Glomerular visceral epithelial cell (primary cell): ENCODE measurements at regions not wholly inside any gene's neighbourhood (a gene's known extent, or its start where the extent isn't known, plus 50 kb on each side); places are given as distances from the start of the nearest gene placed in this dataset.

Experiments used
- DNase-seq: peaks from one replicate; pipeline ENCODE4 v3.0.0-alpha.2; 2016; ENCODE audit errors: extremely low spot score

DNA sequence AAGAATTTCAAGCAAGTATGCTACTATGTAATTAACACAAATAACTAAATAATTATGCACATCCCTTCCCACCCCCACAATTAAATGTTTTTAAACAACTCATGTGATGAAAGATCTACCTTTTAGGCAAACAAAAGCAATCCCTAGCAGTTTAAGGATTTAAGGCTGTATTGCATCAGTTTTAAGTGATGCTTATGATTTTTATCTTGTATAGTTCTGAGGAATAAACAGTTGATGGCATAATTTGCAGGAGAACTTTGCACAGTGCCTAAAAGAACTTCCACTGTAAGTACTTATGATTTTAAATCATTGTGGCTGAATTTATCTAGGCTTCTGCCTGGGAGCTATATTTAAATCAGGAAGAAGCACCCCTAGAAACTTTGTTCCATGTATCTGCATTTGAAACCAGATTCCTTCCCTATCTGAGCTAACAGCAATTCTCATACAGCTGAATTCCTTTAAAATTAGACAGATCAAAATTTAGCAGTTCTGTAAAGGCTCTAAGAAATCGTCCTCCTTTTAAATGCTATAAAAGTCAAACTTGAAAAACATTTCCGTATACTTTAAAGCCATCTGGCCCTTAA is 388.6 kb downstream of the BCAT1 start:
- DNase-seq = no peak

GRCh38 chr12:24557738-24558137 is 391.2 kb downstream of the BCAT1 start:
- DNase-seq = no peak

DNA sequence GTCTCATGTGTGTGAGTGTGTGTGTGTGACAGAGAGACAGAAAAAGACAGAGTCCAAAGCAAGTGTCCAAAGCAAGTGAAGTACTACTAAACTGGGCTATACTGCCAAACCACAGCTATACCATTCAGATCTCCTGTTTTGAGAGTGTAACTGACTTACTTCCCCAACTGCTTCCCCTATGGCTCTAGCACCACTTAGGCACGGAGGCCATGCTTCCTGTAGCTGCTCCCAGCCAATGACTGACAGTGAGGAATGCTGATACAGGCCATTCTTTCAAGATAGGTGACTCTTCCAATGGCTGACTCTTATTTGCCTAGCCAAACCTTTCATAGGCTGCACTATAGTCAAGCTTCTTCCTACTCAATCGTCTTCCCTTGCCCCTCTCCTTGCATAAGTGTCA is 393.2 kb downstream of the BCAT1 start:
- no peak for DNase-seq

DNA sequence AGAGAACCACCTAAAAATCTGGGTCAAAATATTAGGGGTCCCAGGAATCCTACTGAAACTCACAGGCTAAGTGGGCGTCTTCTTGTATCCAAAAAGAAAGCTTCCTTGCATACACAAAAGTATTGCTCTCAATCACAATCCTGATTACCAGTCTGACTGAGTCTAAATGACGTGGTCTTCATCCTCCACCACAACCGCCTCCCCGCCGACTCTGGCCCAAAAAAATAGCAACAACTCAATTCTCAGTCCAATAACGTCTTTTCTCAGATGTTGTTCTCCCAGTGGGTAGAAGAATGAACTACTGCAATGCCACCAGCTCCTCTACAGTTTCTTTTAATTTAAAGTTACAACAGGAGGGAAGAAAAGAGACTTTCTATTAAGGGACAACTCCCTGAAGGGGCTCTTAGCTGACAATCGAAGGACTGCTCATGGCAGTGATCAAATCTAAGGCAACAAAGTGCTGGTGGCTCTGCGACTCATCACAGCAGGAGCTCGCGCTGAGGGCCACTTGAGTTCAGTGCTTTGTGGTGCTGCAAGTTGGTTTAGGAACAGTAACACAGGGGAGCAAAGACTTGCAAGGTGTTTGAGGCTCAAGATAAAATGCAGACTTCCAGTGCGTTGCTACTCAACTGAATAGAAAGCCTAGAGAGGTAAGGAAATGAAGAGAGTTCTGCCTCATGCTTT is 394.1 kb downstream of the BCAT1 start:
- DNase-seq = no peak

- no peak for DNase-seq
Observed at GRCh38 chr12:24553259-24553658, 395.6 kb downstream of the BCAT1 start.

DNA sequence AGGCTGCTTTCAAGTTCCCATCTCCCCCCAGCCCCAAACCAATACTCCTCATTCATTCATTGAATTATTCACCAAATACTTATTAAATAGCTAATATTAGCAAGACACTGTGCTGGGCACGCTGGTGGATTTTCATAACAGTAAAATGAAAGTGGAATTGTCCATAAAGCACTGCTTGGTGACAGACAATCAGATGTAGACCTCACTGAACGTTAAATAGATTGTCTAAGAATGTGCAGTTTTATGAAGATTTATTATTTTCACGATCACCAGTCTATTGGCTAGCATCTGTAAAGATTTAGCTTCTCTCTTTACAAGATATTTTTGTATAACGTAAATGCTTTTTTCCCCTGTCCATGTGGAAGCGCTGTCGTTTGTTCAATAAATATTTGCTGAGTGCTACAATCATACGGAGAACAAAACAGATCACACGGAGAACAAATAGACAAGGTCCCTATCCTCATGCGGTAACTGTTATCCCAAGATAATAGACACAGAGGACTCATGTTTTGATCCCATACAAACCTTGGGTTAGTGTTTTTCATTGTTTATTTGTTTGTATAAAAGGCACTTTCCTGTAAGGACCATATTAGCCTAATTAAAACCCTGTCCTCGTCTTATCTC is 397.6 kb downstream of the BCAT1 start:
- no peak for DNase-seq

GRCh38 chr12:24550609-24551008 is 398.3 kb downstream of the BCAT1 start:
- no peak for DNase-seq

GRCh38 chr12:24546661-24547060 is 402.2 kb downstream of the BCAT1 start:
- no peak for DNase-seq

DNA sequence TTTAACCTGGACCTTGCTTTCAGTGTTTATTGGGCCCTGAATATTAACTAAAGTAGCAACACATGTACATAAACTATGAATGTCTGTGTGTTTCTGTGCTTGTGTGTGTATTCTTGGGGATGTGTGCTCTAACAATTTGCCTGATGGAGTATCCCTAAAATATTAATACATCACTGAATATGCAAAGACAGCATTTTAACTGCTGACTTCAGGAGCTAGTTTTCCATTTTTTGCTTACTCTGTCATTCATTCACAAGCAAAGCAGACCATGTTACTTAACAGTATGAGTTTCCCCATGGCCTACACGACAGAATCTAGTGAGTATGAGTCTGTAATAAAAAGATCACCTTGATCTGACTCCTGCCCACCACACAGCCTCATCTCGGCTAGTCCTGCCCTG is 402.8 kb downstream of the BCAT1 start:
- no peak for DNase-seq

DNA sequence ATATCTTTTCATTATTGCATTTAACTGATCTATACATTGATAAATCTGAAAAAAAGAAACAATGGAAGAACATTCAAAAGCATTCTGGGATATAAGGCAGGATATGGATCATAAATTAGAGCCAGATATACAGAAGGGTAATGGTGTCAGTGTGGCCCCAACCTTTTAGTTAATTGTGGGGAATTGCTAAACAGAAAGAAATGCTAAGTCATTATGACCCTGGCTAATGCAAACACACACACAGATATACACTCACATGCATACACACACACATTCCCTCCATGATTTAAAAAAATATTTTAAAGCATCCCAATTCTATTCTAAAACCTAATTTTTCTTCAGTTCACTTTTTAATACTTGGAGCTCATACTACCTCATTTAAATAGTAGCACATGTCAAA is 404.5 kb downstream of the BCAT1 start:
- DNase-seq = no peak

DNA sequence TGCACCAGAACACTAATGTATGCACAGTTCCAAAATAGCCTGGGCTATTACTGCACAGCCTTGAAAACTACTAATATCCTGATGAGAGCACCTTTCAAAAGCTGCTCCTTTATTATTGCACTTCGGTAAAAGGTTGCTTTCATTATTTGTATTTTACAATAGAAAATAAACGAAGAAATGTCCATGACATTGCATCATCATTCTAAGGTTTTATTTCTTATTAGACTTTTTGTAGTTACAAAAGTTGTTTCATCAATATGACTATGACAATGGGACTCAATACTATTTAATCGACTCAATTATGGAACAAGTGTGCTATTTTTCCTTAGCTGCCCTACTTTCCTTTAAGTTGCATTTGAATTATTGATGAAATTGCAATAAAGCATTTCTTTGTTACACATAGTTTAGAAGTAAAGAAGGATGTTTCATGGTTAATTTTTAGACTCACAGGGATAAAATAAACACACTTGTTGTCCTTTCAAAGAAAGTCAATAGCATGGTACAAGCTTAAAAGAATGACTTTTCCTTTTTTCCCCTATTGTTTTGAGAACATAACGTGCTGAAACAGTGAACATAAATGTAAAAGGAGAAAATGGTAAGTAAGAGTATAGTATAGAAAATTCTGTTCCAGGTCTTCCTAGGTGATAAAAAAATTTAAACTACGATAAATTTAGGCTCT is 407.6 kb downstream of the BCAT1 start:
- no peak for DNase-seq

- no peak for DNase-seq
Observed at GRCh38 chr12:24539646-24540045, 409.3 kb downstream of the BCAT1 start.

DNA sequence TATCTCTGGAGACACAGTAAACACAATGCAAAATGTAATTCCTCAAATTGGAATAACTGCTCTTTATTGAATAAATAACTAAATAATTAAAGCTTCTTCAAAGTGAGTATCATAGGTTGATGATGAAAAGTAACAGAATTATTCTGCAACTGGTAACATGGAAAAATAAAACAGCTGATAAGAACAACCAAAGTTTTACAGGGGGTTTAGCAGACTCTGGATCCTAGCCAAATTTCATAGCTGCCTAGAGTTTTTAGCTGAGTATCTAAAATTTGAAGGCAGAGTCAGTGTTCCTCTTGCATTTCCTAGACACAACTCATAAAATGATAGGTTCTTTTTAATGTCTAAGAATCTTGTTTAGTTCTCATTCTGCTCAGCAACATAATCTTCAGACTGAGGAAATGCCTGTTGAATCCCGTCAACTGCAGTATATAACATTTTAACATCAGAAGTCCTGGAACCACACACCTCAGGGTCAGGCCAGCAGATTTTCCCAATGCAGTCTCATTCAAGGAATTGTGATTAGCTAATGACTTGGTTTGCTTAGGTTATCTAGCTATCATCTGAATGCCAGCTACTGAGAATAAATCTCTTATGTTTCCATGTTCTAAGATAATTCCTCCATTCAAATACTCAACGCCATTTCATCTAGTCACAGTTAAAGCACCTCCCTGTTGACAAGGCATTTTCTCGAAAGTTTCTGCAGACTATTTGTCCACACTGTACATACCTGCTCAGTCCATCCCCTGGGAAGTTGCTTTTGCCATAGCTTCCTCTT is 411.6 kb downstream of the BCAT1 start:
- no peak for DNase-seq

DNA sequence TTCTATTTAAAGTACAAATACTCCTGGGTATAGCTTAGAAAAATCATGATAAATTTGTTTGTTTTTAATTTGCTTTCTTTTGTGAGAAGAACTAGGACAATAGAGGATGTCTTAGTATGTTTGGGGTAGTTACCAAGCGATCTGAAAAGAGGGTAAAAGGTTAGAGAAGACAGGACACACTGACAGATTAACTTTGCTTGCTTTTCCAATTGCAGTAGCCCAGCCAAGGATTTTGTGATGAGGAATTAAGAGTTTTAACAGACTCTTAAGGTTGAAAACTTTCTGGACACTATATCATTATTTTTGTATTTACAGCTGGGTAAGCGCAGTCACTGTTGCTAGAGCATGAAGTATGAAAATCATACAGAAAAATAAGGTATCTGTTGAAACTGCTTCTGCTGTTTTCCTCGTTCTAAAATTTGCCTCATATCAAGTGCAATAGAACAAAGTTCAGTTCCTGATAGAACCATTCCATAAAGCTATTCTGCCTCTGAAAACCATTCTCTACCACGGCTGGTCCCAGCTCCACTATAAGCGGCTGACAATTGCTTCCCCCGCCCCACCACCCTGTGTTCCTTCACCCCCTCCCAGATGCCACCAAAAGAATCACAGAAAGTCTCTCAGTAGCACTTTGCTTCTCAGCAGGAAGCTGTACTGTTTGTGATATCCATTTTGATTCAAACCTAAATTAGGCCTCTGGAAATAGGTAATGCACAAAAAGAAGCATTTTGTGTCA is 413.4 kb downstream of the BCAT1 start:
- DNase-seq = no peak

DNA sequence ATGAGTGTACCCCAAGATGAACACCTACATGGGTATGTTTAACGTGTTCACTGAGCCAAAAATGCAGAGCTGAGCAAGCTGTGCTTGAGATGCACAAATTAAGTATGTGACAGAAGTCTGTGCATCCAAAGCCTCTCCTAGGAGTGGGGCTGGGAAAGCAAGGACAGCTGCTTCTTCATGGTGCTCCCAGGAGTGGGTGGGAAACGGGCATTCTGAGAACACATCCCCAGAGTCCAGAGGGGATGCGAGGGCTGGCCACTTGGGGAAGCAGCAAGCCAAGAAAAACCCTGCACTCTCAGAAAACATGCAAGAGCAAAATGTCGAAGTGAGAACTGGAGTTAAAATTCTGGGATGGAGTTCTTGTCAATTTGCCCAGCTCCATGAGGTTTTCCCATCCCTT is 414.3 kb downstream of the BCAT1 start:
- no peak for DNase-seq

- DNase-seq = no peak
Observed at GRCh38 chr12:24533716-24534352, 415.1 kb downstream of the BCAT1 start.

DNA sequence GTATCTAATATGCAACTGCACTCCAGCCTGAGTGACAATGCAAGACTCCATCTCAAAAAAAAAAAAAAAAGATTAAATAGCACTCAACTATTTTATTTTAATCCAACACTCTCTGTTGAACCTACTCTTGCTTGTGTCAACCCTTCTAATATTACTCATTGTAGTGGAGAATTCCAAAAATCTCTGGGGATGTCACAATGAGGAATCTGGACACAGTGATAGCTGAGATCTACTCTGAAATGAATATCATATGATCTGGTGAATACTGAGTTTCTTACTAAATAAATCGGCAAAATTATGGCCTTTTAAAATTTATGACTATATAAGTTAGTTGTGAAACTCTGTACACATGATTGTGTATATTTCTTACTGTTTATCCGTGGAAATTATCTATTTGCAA is 418.2 kb downstream of the BCAT1 start:
- no peak for DNase-seq

GRCh38 chr12:24527102-24527501 is 421.8 kb downstream of the BCAT1 start:
- no peak for DNase-seq

DNA sequence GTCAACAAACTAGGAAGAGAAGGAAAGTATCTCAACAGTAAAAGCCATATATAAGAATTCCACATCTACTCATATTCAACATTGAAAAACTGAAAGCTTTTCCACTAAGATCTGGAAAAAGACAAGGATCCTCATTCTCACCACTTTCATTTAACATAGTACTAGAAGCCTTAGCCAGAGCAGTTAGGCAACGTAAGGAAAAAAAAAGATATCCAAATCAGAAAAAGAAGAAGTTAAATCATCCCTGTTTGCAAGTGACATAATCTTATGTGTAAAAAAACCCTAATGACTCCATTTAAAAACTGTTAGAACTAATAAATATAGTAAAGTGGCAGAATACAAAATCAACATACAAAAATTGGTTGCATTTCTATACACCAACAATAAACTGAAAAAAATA is 426.2 kb downstream of the BCAT1 start:
- DNase-seq = no peak

GRCh38 chr12:24519759-24520158 is 429.1 kb downstream of the BCAT1 start:
- no peak for DNase-seq

GRCh38 chr12:24517000-24517399 is 431.9 kb downstream of the BCAT1 start:
- DNase-seq = no peak
